Neural cell (in vitro differentiated cells): ENCODE measurements at regions not wholly inside any gene's neighbourhood (a gene's known extent, or its start where the extent isn't known, plus 50 kb on each side); places are given as distances from the start of the nearest gene placed in this dataset.

Source experiments
- H2AFZ ChIP-seq: fragments of 200-600, 300-800 bp; sonication (generic), shearing (Covaris generic); 2 replicates; pipeline ENCODE4 v1.6.0; 2014; ENCODE audit warnings: low read depth, mild to moderate bottlenecking, antibody characterized with exemption, low read length, moderate library complexity
- H3F3A ChIP-seq: fragments of 200-600 bp; shearing (Covaris generic); 2 replicates; pipeline ENCODE4 v1.6.1; 2016; ENCODE audit warnings: mild to moderate bottlenecking, moderate library complexity, mixed read lengths, antibody characterized with exemption, low read length; ENCODE audit not compliant: insufficient read depth, poor library complexity, severe bottlenecking
- H3K27ac ChIP-seq: fragments of 200-600, 300-800 bp; sonication (generic), shearing (Covaris generic); 2 replicates; pipeline ENCODE4 v1.5.1; 2014; ENCODE audit warnings: mild to moderate bottlenecking, low read length, moderate library complexity
- H3K27me3 ChIP-seq: fragments of 300-800, 200-600 bp; sonication (generic), shearing (Covaris generic); 2 replicates; pipeline ENCODE4 v1.6.0; 2014; ENCODE audit warnings: mild to moderate bottlenecking, low read depth, low read length, moderate library complexity; ENCODE audit not compliant: insufficient read depth
- H3K36me3 ChIP-seq: fragments of 300-800, 200-600 bp; sonication (generic), shearing (Covaris generic); 2 replicates; pipeline ENCODE4 v1.5.1; 2014; ENCODE audit warnings: mild to moderate bottlenecking, antibody characterized with exemption, low read length, moderate library complexity; ENCODE audit not compliant: insufficient read depth
- H3K4me2 ChIP-seq: fragments of 300-800, 200-600 bp; sonication (generic), shearing (Covaris generic); 2 replicates; pipeline ENCODE4 v1.6.0; 2014; ENCODE audit warnings: mild to moderate bottlenecking, low read length
- H3K4me3 ChIP-seq: fragments of 300-800, 200-600 bp; sonication (generic), shearing (Covaris generic); 2 replicates; pipeline ENCODE4 v1.5.1; 2014; ENCODE audit warnings: mild to moderate bottlenecking, low read length, moderate library complexity
- H3K79me2 ChIP-seq: fragments of 200-600 bp; shearing (Covaris generic); replicated peaks from 2 replicates; pipeline ENCODE4 v1.6.0; 2014; ENCODE audit warnings: mild to moderate bottlenecking, low read length, moderate library complexity; ENCODE audit not compliant: insufficient read depth
- H3K9ac ChIP-seq: fragments of 300-800, 200-600 bp; sonication (generic), shearing (Covaris generic); 2 replicates; pipeline ENCODE4 v1.6.1; 2016; ENCODE audit warnings: mild to moderate bottlenecking, low read length, mixed read lengths
- H3K9me2 ChIP-seq: fragments of 200-600 bp; shearing (Covaris generic); 2 replicates; pipeline ENCODE4 v1.6.1; 2016; ENCODE audit warnings: mild to moderate bottlenecking, low read length, mixed read lengths; ENCODE audit not compliant: insufficient read depth
- H3K9me3 ChIP-seq: fragments of 200-600, 300-800 bp; sonication (generic), shearing (Covaris generic); 2 replicates; pipeline ENCODE4 v1.6.1; 2016; ENCODE audit warnings: mild to moderate bottlenecking, mixed run types, low read length, moderate library complexity, mixed read lengths
- H4K20me1 ChIP-seq: fragments of 200-600 bp; shearing (Covaris generic); 2 replicates; pipeline ENCODE4 v1.6.1; 2016; ENCODE audit warnings: mild to moderate bottlenecking, mixed run types; ENCODE audit not compliant: insufficient read depth
- EP300 ChIP-seq: fragments of 450-650 bp; conservative IDR thresholded peaks from 2 replicates; pipeline ENCODE4 v1.6.1; 2014; ENCODE audit warnings: antibody characterized with exemption, mild to moderate bottlenecking, moderate library complexity; ENCODE audit not compliant: poor library complexity, severe bottlenecking
- EZH2 ChIP-seq: fragments of 200-600, 300-800 bp; shearing (Covaris generic), sonication (generic); IDR thresholded peaks from 2 replicates; pipeline ENCODE4 v1.6.1; 2014; ENCODE audit warnings: antibody characterized with exemption, low read length, borderline replicate concordance, mild to moderate bottlenecking; ENCODE audit not compliant: insufficient read depth, poor library complexity, severe bottlenecking
- MXI1 ChIP-seq: fragments of 450-650 bp; conservative IDR thresholded peaks from 2 replicates; pipeline ENCODE4 v1.6.1; 2014; ENCODE audit warnings: antibody characterized with exemption, mild to moderate bottlenecking; ENCODE audit not compliant: poor library complexity, severe bottlenecking
- POLR2AphosphoS5 ChIP-seq: IDR thresholded peaks from 2 replicates; pipeline ENCODE4 v1.6.1; 2012
- RAD21 ChIP-seq: fragments of 450-650 bp; conservative IDR thresholded peaks from 2 replicates; pipeline ENCODE4 v1.6.1; 2014; ENCODE audit warnings: antibody characterized with exemption, mild to moderate bottlenecking, moderate library complexity
- REST ChIP-seq: IDR thresholded peaks from 2 replicates; pipeline ENCODE4 v1.6.1; 2012; ENCODE audit warnings: borderline replicate concordance
- SMC3 ChIP-seq: fragments of 450-650 bp; conservative IDR thresholded peaks from 2 replicates; pipeline ENCODE4 v1.6.1; 2014; ENCODE audit warnings: antibody characterized with exemption, mild to moderate bottlenecking, moderate library complexity; ENCODE audit not compliant: poor library complexity
- TAF1 ChIP-seq: IDR thresholded peaks from 2 replicates; pipeline ENCODE4 v1.6.1; 2012; ENCODE audit warnings: low read depth
- TF ChIP-seq, protein P1 (sequence below): fragments of 450-650 bp; IDR thresholded peaks from 2 replicates; pipeline ENCODE4 v1.5.1; 2014; ENCODE audit warnings: antibody characterized with exemption, mild to moderate bottlenecking, moderate library complexity; ENCODE audit not compliant: poor library complexity, severe bottlenecking

DNA sequence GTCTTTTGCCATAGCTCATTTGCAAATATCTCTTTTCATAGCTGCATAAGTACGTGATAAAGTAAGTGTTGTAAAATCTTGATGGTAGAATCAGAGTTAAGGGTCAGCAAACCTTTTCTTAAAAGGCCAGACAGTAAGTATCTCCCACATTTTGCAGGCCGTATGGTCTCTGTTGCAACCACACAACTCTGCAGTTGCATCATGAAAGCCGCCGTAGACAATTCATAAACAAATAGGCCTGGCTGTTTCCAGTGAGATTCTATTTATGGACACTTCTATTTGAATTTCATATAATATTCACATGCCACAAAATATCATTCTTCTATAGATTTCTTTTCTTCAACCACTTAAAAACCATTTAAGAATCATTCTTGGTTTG is 248.5 kb downstream of the TLE3 start:
- TF ChIP-seq MXI1 (no peak), EP300 (no peak), SMC3 (no peak), REST (no peak), RAD21 (no peak), EZH2 (no peak), POLR2AphosphoS5 (no peak), TAF1 (no peak)
- TF ChIP-seq, protein P1, sequence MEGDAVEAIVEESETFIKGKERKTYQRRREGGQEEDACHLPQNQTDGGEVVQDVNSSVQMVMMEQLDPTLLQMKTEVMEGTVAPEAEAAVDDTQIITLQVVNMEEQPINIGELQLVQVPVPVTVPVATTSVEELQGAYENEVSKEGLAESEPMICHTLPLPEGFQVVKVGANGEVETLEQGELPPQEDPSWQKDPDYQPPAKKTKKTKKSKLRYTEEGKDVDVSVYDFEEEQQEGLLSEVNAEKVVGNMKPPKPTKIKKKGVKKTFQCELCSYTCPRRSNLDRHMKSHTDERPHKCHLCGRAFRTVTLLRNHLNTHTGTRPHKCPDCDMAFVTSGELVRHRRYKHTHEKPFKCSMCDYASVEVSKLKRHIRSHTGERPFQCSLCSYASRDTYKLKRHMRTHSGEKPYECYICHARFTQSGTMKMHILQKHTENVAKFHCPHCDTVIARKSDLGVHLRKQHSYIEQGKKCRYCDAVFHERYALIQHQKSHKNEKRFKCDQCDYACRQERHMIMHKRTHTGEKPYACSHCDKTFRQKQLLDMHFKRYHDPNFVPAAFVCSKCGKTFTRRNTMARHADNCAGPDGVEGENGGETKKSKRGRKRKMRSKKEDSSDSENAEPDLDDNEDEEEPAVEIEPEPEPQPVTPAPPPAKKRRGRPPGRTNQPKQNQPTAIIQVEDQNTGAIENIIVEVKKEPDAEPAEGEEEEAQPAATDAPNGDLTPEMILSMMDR: no peak
- Histone ChIP-seq H3K9me2 (no peaks in the 10 kb centered on the region), H4K20me1 (no peaks in the 10 kb centered on the region), H2AFZ (no peak overlapping the region), H3K9ac (no peak overlapping the region), H3F3A (no peaks in the 10 kb centered on the region), H3K36me3 (no peaks in the 10 kb centered on the region), H3K79me2 (no peaks in the 10 kb centered on the region), H3K9me3 (no peaks in the 10 kb centered on the region), H3K27me3 (no peaks in the 10 kb centered on the region), H3K4me3 (no peak overlapping the region), H3K27ac (no peak overlapping the region), H3K4me2 (no peak overlapping the region)

GRCh38 chr15:69852482-69852881 is 245.2 kb downstream of the TLE3 start:
- Histone ChIP-seq H3K27me3 (no peaks in the 10 kb centered on the region), H3K9ac (no peak overlapping the region), H3K4me3 (no peak overlapping the region), H3F3A (no peaks in the 10 kb centered on the region), H2AFZ (no peak overlapping the region), H3K9me2 (no peaks in the 10 kb centered on the region), H3K27ac (no peak overlapping the region), H4K20me1 (no peaks in the 10 kb centered on the region), H3K4me2 (no peak overlapping the region), H3K79me2 (no peaks in the 10 kb centered on the region), H3K9me3 (no peaks in the 10 kb centered on the region), H3K36me3 (no peaks in the 10 kb centered on the region)
- TF ChIP-seq REST: no peak
- no peak for TF ChIP-seq EZH2
- TF ChIP-seq, protein P1: no peak
- TF ChIP-seq TAF1: no peak
- TF ChIP-seq SMC3: no peak
- no peak for TF ChIP-seq MXI1
- no peak for TF ChIP-seq POLR2AphosphoS5
- TF ChIP-seq EP300: no peak
- TF ChIP-seq RAD21: no peak
